ENCODE measurements at regions not wholly inside any gene's neighbourhood (a gene's known extent, or its start where the extent isn't known, plus 50 kb on each side); places are given as distances from the start of the nearest gene placed in this dataset.

DNA sequence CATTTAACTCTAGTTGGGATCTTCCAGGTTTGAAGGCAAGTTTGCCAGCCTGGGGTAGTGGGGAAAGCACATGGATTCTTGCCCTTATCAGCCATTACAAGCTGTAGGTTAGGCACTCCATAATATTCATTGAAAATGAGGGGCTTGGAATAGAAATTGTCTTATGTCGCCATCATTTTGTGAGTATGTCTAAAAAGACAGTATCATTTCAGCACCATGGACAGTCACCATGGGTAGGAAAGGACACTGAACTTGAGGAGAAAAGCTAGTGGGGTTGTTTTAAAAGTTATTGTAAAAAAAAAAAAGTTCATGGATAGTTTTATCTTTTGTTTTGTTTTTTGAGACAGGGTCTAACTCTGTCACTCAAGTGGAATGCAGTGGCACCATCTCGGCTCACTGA, 356.1 kb downstream of the HNRNPD start:
- TF ChIP-seq POLR2AphosphoS5 (IDR thresholded peaks at IDR 0.05): no peak
- TF ChIP-seq, protein P1, sequence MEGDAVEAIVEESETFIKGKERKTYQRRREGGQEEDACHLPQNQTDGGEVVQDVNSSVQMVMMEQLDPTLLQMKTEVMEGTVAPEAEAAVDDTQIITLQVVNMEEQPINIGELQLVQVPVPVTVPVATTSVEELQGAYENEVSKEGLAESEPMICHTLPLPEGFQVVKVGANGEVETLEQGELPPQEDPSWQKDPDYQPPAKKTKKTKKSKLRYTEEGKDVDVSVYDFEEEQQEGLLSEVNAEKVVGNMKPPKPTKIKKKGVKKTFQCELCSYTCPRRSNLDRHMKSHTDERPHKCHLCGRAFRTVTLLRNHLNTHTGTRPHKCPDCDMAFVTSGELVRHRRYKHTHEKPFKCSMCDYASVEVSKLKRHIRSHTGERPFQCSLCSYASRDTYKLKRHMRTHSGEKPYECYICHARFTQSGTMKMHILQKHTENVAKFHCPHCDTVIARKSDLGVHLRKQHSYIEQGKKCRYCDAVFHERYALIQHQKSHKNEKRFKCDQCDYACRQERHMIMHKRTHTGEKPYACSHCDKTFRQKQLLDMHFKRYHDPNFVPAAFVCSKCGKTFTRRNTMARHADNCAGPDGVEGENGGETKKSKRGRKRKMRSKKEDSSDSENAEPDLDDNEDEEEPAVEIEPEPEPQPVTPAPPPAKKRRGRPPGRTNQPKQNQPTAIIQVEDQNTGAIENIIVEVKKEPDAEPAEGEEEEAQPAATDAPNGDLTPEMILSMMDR (IDR thresholded peaks at IDR 0.05 in 8 of 11, conservative IDR thresholded peaks at IDR 0.05 in 3 of 11): no peak

Measured in spleen (tissue), 7 donors.